ENCODE measurements at regions not wholly inside any gene's neighbourhood (a gene's known extent, or its start where the extent isn't known, plus 50 kb on each side); places are given as distances from the start of the nearest gene placed in this dataset.

DNA sequence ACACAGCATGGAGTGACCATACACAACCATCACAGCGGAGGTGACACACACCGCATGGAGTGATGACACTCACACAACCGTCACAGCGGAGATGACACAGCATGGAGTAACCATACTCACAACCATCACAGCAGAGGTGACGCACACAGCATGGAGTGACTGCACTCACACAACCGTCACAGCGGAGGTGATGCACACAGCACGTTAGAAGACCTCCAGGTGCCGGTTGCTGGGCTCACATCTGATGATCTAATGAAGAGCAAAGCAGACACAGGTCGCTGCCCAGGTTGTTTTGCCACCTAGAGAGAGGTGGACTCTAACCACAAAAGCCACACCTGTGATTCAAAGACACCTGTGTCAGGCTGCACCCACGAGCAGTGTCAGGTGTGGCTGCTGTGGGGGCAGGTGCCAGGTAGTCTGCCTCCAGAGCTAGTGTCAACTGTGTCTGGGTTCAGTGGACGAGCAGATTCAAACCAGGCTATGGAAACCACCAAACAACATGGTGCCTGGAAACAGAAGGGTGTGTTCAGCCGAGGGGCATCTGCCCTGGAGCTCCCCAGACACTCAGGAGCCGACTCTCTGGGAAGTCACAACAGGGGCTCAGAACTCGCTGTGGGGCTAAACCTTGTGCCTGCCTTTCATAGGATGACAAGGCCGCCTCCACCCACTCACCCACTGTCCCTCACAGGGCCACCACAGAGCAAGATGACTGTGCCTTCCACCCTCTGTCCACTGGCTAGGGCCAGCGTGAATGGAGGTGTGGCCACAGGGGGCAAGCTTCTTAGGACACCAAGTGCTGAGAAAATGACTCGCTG is 608.2 kb downstream of the TBC1D22A start:
- DNase-seq (no peak), ATAC-seq (no peak)
- H3K9me3 Mint-ChIP-seq: no peaks in the 10 kb centered on the region
- H3K4me1 Mint-ChIP-seq (ENCODE audit: low read depth): no peaks in the 10 kb centered on the region
- H3K27me3 Mint-ChIP-seq (ENCODE audit: low read depth): peaks cover 16% of the 10 kb centered on the region
- H3K36me3 Mint-ChIP-seq (ENCODE audit: insufficient read depth): no peaks in the 10 kb centered on the region
- no peak overlapping the region for H3K4me3 Mint-ChIP-seq

DNA sequence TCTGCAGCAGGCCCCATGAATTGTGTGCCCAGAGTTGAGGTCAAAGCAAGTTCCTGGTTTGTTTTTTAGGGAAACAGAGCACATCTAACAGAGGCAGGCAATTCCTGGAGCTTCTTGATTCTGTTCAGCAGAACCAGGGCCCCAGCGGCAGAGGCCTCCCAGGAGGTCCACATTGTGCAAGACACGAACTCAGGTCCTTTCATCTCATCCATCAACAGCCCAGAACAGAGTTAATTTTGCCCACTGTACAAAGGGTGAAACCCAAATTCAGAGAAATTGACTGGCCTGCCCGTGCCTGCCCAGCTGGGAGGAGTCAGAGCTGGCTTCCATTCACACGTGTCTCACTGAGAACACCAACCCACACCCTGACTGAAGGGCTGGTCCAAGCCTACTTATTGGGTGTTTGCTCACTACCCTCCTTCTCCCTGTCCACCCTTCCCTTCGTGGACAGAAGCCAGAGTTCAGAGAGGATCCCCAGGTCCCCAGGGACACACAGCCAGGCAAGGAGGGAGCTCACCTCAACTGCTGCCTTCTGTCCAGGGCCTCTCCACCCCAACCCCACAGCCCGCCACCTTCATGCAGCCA is 607.1 kb downstream of the TBC1D22A start:
- H3K27me3 Mint-ChIP-seq (ENCODE audit: low read depth): peaks cover 16% of the 10 kb centered on the region
- H3K36me3 Mint-ChIP-seq (ENCODE audit: insufficient read depth): no peaks in the 10 kb centered on the region
- H3K4me3 Mint-ChIP-seq: no peak overlapping the region
- H3K4me1 Mint-ChIP-seq (ENCODE audit: low read depth): no peaks in the 10 kb centered on the region
- ATAC-seq (no peak), DNase-seq (no peak)
- peaks cover 4% of the 10 kb centered on the region for H3K9me3 Mint-ChIP-seq

DNA sequence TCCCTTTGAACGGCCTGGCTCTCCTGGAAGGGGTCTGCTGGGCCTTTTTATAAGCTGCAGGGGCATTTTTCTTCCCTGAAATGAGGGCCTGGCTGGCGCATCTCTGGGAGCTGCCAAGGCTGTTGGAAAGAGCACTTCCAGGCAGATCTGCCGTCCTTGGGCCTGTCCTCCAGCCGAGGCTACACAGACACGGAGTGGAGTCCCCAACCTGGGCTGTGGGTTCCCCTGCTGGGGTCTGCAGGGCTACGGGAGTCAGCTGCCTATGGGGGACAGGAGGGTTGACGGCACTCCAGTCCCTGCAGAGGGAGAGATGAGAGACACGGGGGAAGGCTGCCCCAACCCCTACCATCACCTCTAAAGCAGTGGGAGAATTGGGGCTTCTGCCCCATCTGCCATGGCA is 606.6 kb downstream of the TBC1D22A start:
- Mint-ChIP-seq H3K4me1 (ENCODE audit: low read depth) (no peaks in the 10 kb centered on the region), H3K36me3 (ENCODE audit: insufficient read depth) (no peaks in the 10 kb centered on the region), H3K9me3 (peaks cover 8% of the 10 kb centered on the region), H3K27me3 (ENCODE audit: low read depth) (peaks cover 16% of the 10 kb centered on the region), H3K4me3 (no peak overlapping the region)
- ATAC-seq (no peak), DNase-seq (no peak)

DNA sequence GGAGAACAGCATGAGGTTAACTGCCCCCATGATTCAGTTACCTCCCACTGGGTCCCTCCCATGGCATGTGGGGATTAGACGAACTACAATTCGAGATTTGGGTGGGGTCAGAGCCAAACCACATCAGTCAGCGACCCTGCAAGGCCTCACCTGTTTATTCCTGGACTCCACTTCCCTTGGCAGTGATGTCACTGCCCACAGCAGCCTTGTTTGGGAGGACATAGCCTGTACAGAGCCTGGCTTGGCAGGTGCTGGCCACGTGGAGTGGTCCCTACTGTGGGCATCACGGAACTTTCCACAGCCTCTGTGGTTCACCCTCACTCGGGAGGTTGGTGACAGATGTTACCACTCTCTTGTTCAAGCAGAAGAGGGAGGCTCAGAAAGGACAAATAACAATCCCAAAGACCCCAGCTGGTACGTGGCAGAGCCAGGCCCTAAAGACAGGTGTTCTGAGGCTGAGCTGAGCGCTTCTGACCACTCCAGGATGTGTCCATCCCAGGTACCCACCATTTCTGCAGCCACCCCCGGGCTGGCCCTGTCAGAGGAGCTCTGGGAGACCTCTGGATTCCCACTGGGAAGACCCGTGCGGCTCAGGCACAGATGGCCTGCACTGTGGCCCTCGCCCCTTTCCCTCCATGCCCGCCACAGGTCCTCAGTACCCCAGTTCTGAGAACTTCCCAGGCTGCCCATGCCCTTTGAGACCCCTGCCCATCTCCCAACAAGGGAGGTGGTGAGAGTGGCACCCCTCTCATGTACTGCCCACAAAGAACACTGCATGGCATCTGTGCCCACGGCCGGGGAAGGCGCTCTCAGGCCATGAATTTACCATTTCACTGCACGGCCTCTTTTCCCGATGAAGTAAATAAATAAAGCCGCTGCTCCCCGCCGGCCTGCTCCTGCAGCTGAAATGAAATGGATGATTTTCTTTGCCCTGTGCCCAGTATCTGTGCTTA is 605.8 kb downstream of the TBC1D22A start:
- Mint-ChIP-seq H3K27me3 (ENCODE audit: low read depth) (peaks cover 15% of the 10 kb centered on the region), H3K4me3 (no peak overlapping the region), H3K4me1 (ENCODE audit: low read depth) (no peaks in the 10 kb centered on the region), H3K36me3 (ENCODE audit: insufficient read depth) (no peaks in the 10 kb centered on the region), H3K9me3 (peaks cover 8% of the 10 kb centered on the region)
- no peak for ATAC-seq
- no peak for DNase-seq

DNA sequence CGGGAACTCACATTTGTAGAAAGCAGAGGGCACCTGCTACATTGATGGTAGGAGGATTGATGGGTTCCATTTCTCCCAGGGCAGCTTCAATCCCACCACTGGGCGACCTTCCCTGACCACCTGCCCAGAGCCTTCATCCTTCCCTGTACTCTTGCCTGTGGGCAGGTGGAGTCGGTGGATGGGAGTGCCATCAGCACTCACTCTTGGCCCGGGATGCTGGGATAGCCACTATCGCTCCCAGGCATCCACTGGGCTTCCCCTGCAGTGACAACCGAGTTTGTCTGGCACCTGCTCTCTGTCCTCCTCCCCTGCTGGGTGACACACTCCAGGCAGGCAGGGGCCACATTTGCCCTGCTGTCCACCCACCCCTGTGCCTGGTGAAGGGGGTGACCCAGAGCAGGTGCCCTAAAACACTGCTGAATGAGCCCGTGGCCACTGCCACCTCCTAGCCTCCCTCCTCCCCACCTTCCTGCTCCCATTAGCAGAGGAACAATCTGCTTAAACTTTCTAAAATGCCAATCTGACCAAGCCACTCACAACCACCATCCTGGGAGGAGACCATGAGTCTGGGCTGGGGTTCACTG is 604.7 kb downstream of the TBC1D22A start:
- H3K4me1 Mint-ChIP-seq (ENCODE audit: low read depth): no peaks in the 10 kb centered on the region
- H3K27me3 Mint-ChIP-seq (ENCODE audit: low read depth): peaks cover 14% of the 10 kb centered on the region
- DNase-seq: no peak
- H3K36me3 Mint-ChIP-seq (ENCODE audit: insufficient read depth): no peaks in the 10 kb centered on the region
- peaks cover 9% of the 10 kb centered on the region for H3K9me3 Mint-ChIP-seq
- ATAC-seq: no peak
- no peak overlapping the region for H3K4me3 Mint-ChIP-seq

DNA sequence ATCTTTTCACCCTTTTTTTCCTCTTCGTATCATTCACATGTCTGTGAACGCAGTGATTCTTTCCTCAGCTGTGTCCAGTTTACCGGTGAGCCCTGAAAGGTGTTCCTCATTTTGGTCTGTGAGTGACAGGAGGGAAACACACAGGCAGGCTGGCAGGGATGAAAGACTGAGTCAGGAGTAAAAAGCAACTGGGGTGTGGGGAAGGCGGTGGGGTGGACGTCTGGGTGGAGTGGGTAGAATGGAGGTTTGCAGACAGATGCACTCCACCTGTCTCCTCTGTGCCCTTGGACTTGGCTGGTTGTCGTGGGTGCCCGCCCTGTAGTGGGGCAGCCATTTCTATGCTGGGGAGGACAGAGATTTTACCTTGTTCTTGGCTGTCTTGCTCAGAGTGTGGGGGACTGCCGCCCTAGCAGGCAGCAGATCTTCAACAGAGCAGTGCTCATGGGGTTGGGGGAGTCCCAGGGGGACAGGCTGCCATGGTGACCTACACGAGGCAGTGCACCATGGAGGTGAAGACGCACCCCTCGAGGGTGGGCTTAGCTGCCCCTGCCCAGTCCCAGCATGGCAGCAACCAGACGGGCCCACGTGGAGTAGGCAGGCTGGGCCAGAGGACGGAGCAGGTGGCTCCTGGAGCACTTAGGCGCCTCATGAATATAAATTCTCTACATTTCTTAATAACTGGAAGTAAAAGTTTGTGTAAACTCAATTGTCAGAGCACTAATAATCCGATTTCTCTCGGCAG is 603.7 kb downstream of the TBC1D22A start:
- ATAC-seq: no peak
- Mint-ChIP-seq H3K4me1 (ENCODE audit: low read depth) (no peaks in the 10 kb centered on the region), H3K27me3 (ENCODE audit: low read depth) (peaks cover 14% of the 10 kb centered on the region), H3K4me3 (no peak overlapping the region), H3K9me3 (peaks cover 16% of the 10 kb centered on the region), H3K36me3 (ENCODE audit: insufficient read depth) (no peaks in the 10 kb centered on the region)
- no peak for DNase-seq

DNA sequence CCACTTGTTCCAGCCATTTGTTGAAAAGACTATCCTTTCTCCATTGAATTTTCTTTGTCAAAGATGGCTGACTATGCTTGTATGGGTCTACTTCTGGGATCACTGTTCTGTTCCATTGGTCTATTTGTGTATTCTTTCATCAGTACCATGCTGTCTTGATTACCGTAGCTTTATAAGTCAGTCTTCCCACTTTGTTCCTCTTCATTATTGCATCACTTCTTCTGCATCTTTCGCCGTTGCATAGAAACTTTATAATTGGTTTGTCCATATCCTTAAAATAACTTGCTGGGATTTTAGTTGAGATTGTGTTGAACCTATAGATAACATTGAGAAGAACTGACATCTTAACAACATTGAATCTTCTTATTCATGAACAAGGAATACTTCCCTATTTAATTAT is 598.8 kb downstream of the TBC1D22A start:
- no peak for DNase-seq
- no peaks in the 10 kb centered on the region for H3K36me3 Mint-ChIP-seq (ENCODE audit: insufficient read depth)
- no peak for ATAC-seq
- peaks cover 16% of the 10 kb centered on the region for H3K9me3 Mint-ChIP-seq
- no peak overlapping the region for H3K4me3 Mint-ChIP-seq
- H3K4me1 Mint-ChIP-seq (ENCODE audit: low read depth): no peaks in the 10 kb centered on the region
- H3K27me3 Mint-ChIP-seq (ENCODE audit: low read depth): no peaks in the 10 kb centered on the region

DNA sequence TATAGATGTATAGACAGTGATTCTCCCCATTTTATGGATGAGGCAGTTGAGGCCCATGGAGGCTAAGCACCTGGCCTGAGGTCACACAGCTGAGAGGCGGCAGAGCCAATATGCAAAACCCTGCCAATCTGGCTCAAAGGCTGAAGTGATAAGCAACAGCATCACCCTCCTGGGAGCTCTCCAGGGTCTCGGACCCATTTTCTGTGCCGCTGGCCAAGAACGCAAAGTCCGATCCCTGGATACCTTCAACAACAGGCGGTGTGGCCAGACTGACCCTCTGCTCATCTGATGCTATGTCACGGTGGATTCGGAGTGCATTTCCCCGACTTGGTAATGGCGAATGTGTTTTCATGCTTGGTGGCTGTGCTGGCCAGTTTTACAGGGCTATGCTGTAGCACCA is 595.0 kb downstream of the TBC1D22A start:
- H3K36me3 Mint-ChIP-seq (ENCODE audit: insufficient read depth): no peaks in the 10 kb centered on the region
- H3K9me3 Mint-ChIP-seq: peaks cover 9% of the 10 kb centered on the region
- H3K27me3 Mint-ChIP-seq (ENCODE audit: low read depth): no peaks in the 10 kb centered on the region
- ATAC-seq: no peak
- H3K4me3 Mint-ChIP-seq: no peak overlapping the region
- no peaks in the 10 kb centered on the region for H3K4me1 Mint-ChIP-seq (ENCODE audit: low read depth)
- DNase-seq: no peak

DNA sequence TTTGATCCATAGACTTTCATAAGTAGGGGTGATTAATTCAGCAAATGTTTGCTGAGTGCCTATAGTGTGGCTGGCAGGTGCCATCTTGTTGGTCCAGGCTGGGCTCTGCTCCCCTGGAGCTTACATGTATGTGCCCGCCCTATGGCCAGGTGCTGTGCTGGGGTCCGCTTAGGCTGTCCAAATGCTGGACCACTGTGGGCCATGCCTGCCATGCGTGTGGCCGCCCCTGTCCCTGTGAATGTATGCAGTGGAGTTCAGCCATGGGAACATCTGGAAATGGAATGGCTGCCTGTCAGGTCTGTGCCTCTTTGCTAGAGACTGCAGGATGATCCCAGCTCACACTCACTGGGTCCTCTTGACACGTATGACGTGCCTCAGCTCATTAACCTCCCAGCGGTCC is 594.6 kb downstream of the TBC1D22A start:
- H3K27me3 Mint-ChIP-seq (ENCODE audit: low read depth): no peaks in the 10 kb centered on the region
- H3K9me3 Mint-ChIP-seq: peaks cover 7% of the 10 kb centered on the region
- H3K36me3 Mint-ChIP-seq (ENCODE audit: insufficient read depth): no peaks in the 10 kb centered on the region
- H3K4me3 Mint-ChIP-seq: no peak overlapping the region
- ATAC-seq: no peak
- H3K4me1 Mint-ChIP-seq (ENCODE audit: low read depth): no peaks in the 10 kb centered on the region
- no peak for DNase-seq

DNA sequence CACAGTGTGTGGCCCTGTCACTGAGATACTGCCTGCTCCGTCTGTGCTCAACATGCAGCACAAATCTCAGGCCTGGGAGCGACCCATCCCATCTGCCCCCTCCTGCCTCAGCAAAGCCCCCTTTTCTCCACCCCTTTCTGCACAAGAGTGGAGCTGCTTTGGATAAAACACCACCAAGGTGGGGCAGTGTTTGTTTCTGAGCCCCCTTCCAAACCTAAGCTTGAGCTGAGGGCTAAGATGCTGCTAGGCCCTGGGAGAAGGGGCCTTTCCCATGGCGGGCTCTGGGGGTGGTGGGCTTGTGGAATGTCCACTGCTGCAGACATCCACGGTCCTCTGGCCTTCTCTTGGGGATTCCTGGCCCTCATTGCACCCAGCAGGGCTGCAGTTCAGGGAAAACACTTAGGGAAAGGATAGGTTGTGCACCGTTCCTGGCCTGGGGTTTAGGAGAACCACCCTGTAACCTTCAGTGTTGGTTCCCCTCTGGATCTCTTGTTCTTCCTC is 594.1 kb downstream of the TBC1D22A start:
- no peak overlapping the region for H3K4me3 Mint-ChIP-seq

DNA sequence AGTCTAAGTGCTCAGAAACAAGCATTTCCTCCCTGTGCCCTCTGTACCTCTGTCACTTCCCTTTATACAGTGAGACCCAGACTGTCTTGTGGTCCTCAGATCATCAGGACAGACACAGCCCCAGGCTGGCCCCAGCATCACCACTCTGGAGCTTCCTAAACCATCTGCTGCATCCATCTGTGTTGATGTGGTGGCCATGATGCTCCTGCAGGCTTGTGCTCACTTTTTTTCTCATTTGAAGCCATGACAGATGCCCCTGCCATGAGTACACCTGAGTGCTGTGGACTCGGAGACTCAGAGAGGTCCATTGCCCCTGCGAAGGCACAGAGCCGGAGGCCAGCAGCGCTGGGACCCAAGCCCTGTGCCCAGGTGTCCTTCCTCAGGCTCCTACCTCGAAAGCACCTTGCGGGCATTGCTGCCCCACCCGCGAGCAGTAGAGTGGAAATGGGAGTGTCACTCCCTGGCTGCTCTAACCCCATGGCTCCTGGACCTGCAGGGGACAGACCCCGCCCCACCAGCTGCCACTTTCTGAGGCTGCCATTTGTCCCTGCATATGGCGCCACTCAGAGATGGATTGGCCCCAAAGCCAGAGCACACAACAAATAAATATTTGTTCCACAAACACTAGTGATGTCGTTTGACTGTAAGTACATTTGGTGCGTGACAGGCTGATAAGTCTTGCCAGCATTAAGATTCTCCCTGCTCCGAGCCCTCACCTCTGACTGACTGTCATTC is 593.5 kb downstream of the TBC1D22A start:
- ATAC-seq (no peak), DNase-seq (no peak)
- Mint-ChIP-seq H3K27me3 (ENCODE audit: low read depth) (peaks cover 3% of the 10 kb centered on the region), H3K9me3 (no peaks in the 10 kb centered on the region), H3K4me1 (ENCODE audit: low read depth) (no peaks in the 10 kb centered on the region), H3K4me3 (no peak overlapping the region), H3K36me3 (ENCODE audit: insufficient read depth) (no peaks in the 10 kb centered on the region)

More for the DNA sequence above, 594.1 kb downstream of the TBC1D22A start:
- H3K36me3 Mint-ChIP-seq (ENCODE audit: insufficient read depth): no peaks in the 10 kb centered on the region
- no peak for ATAC-seq
- H3K4me1 Mint-ChIP-seq (ENCODE audit: low read depth): no peaks in the 10 kb centered on the region
- H3K27me3 Mint-ChIP-seq (ENCODE audit: low read depth): peaks cover 3% of the 10 kb centered on the region
- DNase-seq: no peak
- H3K9me3 Mint-ChIP-seq: peaks cover 4% of the 10 kb centered on the region

DNA sequence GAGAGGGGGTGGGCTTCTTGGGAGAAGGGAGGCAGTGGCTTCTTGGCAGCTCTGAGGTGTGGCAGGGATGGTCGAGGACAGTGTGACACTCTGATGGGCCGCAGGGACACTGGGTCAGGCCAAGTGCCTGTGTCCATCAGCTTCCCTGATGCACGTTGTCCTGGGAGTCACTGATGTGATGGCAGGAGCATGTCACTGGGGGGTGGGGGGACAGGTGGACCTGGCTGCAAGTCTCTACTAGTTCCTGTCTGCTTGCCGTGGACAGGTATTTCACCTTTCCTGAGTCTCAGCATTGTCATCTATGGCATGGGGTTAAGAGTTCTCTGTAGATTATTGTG is 592.9 kb downstream of the TBC1D22A start:
- no peaks in the 10 kb centered on the region for H3K4me1 Mint-ChIP-seq (ENCODE audit: low read depth)
- ATAC-seq (no peak), DNase-seq (no peak)
- H3K9me3 Mint-ChIP-seq: no peaks in the 10 kb centered on the region
- H3K27me3 Mint-ChIP-seq (ENCODE audit: low read depth): peaks cover 3% of the 10 kb centered on the region
- no peak overlapping the region for H3K4me3 Mint-ChIP-seq
- H3K36me3 Mint-ChIP-seq (ENCODE audit: insufficient read depth): no peaks in the 10 kb centered on the region

DNA sequence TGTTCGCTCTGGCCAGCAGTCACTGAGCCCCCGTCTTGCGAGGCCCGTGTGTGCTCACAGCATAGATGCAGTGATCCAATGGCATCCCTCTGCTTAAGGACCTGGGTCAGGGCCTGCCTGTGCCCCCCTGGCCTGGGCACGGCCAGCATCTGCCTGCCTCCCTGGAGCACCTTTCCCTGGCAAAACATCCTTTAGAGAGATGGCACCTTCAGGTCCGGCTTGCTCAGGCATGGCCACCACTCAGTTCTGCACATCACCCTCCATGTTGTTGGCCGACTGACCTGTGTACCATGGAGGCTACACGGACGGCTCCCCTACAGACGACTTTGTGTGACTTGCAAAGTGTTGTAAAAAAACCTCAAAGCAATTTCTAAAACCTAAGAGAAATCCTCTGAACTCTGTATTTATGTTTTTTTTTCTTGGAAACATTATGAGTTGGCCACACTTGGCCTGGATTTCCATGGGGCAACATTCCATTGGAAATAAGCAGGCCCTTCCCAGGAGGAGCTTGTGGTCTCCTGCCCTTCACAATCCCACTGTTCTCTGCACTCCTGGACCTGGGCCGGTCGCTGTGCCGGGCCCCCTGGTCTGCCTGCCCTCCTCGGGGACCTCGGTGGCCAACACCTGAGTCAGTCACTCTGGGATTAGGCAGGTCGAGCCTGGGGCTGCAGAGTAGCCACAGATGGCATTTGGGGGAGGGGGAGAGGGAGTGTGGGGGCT is 592.4 kb downstream of the TBC1D22A start:
- H3K36me3 Mint-ChIP-seq (ENCODE audit: insufficient read depth): no peaks in the 10 kb centered on the region
- no peak overlapping the region for H3K4me3 Mint-ChIP-seq
- no peaks in the 10 kb centered on the region for H3K4me1 Mint-ChIP-seq (ENCODE audit: low read depth)
- ATAC-seq: no peak
- H3K9me3 Mint-ChIP-seq: no peaks in the 10 kb centered on the region
- H3K27me3 Mint-ChIP-seq (ENCODE audit: low read depth): peaks cover 3% of the 10 kb centered on the region
- DNase-seq: no peak
